ENCODE measurements at regions not wholly inside any gene's neighbourhood (a gene's known extent, or its start where the extent isn't known, plus 50 kb on each side); places are given as distances from the start of the nearest gene placed in this dataset.

- Histone ChIP-seq H3K27me3 (peaks cover 0 to 5% of the 10 kb centered on the region in 2 donors), H3K36me3 (no peaks in the 10 kb centered on the region), H3K4me3 (no peak overlapping the region), H3K4me1 (no peaks in the 10 kb centered on the region), H3K9me3 (no peaks in the 10 kb centered on the region), H3K27ac (no peak overlapping the region)
- TF ChIP-seq, protein P1, sequence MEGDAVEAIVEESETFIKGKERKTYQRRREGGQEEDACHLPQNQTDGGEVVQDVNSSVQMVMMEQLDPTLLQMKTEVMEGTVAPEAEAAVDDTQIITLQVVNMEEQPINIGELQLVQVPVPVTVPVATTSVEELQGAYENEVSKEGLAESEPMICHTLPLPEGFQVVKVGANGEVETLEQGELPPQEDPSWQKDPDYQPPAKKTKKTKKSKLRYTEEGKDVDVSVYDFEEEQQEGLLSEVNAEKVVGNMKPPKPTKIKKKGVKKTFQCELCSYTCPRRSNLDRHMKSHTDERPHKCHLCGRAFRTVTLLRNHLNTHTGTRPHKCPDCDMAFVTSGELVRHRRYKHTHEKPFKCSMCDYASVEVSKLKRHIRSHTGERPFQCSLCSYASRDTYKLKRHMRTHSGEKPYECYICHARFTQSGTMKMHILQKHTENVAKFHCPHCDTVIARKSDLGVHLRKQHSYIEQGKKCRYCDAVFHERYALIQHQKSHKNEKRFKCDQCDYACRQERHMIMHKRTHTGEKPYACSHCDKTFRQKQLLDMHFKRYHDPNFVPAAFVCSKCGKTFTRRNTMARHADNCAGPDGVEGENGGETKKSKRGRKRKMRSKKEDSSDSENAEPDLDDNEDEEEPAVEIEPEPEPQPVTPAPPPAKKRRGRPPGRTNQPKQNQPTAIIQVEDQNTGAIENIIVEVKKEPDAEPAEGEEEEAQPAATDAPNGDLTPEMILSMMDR (IDR thresholded peaks at IDR 0.05), result no peak
- ATAC-seq (no peak), DNase-seq (peak in 1 of 4 donors; percentile 3)
- intact Hi-C loops (cut with DNase I), result no loop called here
Observed at GRCh38 chr10:2681891-2682290, 385.5 kb upstream of the PFKP start.

- intact Hi-C loops (cut with DNase I), result no loop called here
- DNase-seq (peak in 1 of 4 donors; percentile 36), ATAC-seq (no peak)
- H3K9me3 ChIP-seq, result no peaks in the 10 kb centered on the region
- H3K4me1 ChIP-seq, result no peaks in the 10 kb centered on the region
- H3K27ac ChIP-seq, result no peak overlapping the region
- peaks cover 0 to 5% of the 10 kb centered on the region in 2 donors for H3K27me3 ChIP-seq
- TF ChIP-seq, protein P1 (IDR thresholded peaks at IDR 0.05), result no peak
- H3K4me3 ChIP-seq, result no peak overlapping the region
- H3K36me3 ChIP-seq, result no peaks in the 10 kb centered on the region
Observed at GRCh38 chr10:2680821-2681220, 386.5 kb upstream of the PFKP start.

- ATAC-seq, result no peak
Observed at GRCh38 chr10:2679646-2680045, 387.7 kb upstream of the PFKP start.

GRCh38 chr10:2676455-2676854 is 390.9 kb upstream of the PFKP start:
- H3K27me3 ChIP-seq, result peaks cover 0 to 5% of the 10 kb centered on the region in 2 donors
- H3K36me3 ChIP-seq, result no peaks in the 10 kb centered on the region
- TF ChIP-seq, protein P1 (IDR thresholded peaks at IDR 0.05), result no peak
- no peak overlapping the region for H3K27ac ChIP-seq
- ATAC-seq, result no peak
- no peak for DNase-seq
- no peaks in the 10 kb centered on the region for H3K9me3 ChIP-seq
- intact Hi-C loops (cut with DNase I), result no loop called here
- H3K4me3 ChIP-seq, result no peak overlapping the region
- no peaks in the 10 kb centered on the region for H3K4me1 ChIP-seq

More at GRCh38 chr10:2679646-2680045, 387.7 kb upstream of the PFKP start:
- H3K27ac ChIP-seq, result no peak overlapping the region
- intact Hi-C loops (cut with DNase I), result no loop called here
- no peak overlapping the region for H3K4me3 ChIP-seq
- peaks cover 0 to 5% of the 10 kb centered on the region in 2 donors for H3K27me3 ChIP-seq
- no peaks in the 10 kb centered on the region for H3K9me3 ChIP-seq
- H3K4me1 ChIP-seq, result no peaks in the 10 kb centered on the region
- TF ChIP-seq, protein P1 (IDR thresholded peaks at IDR 0.05), result no peak
- H3K36me3 ChIP-seq, result no peaks in the 10 kb centered on the region
- no peak for DNase-seq

- no peaks in the 10 kb centered on the region for H3K36me3 ChIP-seq
- H3K9me3 ChIP-seq, result no peaks in the 10 kb centered on the region
- no peaks in the 10 kb centered on the region for H3K27me3 ChIP-seq
- intact Hi-C loops (cut with DNase I), result no loop called here
- H3K27ac ChIP-seq, result no peak overlapping the region
- DNase-seq (no peak), ATAC-seq (no peak)
- no peak overlapping the region for H3K4me3 ChIP-seq
- TF ChIP-seq, protein P1 (IDR thresholded peaks at IDR 0.05), result no peak
- no peaks in the 10 kb centered on the region for H3K4me1 ChIP-seq
Observed at GRCh38 chr10:2674451-2674850, 392.9 kb upstream of the PFKP start.
